ENCODE measurements at regions not wholly inside any gene's neighbourhood (a gene's known extent, or its start where the extent isn't known, plus 50 kb on each side); places are given as distances from the start of the nearest gene placed in this dataset.
"Not testable (repeated sequence)": the region's sequence is repeated elsewhere in the genome, so short reads cannot be mapped to it uniquely, and the experiment has no call there.

GRCh38 chr20:51184289-51184688 is 161.4 kb upstream of the KCNG1 start:
- no peak for DNase-seq

DNA sequence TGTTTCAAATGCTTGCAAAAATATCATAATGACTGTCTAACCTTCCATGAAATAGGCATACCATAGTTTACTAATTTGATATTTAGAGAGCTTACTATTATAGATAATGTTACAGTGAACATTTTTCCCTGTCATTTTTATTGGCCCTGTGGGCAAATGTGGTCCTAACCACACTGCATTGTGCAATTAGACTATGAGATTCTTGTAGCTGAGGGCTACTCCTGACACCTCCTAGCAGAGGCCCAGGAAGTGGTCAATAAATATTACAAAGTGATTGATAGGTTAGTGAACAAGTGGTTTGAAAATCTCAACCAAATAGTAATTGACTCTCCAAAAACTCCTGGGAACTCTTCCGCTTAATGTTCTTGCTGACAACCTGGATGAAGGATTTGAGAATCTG is 160.5 kb upstream of the KCNG1 start:
- no peak for DNase-seq

DNA sequence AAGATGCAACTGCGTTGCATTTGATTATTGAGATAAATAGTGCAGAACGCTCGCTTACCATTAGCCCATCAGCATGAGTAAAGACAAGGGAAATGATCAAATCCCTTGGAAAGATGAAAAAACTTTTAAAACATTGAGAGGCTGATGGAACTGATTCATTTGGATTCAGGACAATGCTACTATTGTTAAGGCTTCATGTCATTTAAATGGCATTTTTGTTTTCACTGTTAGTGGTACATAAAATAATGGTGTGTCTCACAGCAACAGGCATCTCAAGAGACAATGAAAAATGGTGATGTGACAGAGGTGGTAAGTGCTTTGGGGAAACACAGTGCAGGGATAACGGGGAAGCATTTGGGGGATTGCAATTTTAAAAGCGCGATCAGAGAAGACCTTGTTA is 159.7 kb upstream of the KCNG1 start:
- DNase-seq, result no peak

- no peak for DNase-seq
These were observed 155.2 kb upstream of the KCNG1 start for GRCh38 chr20:51178153-51178552.

- no peak for DNase-seq
These were observed 154.0 kb upstream of the KCNG1 start for GRCh38 chr20:51176876-51177275.

DNA sequence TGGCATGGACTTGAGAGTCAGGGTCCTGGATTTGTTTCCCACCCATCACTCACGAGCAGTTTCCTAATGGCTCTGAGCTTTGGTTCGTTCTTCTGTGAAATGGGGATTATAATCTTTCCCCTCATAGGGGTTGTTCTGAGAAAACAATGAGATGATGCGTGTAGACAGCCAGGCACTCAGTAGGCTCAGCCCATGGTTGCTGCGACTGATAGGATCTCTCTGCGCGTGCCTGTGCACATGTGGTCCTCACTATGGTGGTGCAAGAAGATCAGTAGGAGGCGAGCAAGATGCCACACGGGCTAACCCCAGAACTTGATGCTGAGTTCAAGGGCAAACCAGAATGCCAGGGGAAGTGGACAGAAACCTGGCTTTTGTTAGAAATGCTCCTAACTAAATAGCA is 153.5 kb upstream of the KCNG1 start:
- DNase-seq, result no peak

DNA sequence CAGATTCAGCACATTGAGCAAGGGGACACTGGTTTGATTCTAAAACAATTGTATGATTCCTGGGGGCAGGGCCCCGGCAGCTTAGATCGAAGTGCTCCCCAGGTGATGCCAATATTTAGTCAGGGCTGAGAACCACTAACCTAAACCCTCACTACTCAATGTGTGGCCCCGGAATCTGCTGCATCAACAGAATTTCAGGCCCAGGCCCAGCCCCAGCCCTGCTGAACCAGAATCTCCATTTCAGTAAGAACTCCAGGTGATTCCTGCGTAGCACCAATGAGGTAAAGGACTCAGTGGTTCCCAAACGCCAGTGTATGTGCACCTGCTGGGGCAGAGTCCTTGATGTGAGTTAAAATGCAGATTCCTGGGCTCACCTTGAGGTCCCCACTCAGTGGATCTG is 152.8 kb upstream of the KCNG1 start:
- DNase-seq, result no peak

DNA sequence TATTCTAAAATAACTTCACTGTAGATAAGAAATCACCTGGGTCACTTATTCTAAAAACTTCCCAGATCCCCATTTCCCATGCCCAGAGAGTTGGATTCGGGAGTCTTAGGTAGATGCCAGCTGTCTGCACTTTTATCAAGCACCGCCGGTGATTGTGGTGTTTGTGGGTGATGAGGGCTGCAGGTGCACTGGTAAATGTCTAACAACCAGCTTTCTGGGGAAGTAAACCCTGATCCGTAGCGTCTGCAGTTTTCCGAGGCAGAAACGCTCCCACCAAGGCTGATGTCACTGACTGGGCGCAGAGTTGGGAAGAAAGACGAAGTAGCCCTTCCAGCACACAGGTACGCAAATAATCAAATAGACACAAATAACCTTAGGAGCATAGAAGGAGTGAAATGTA is 152.2 kb upstream of the KCNG1 start:
- DNase-seq, result no peak

- no peak for DNase-seq
These were observed 151.6 kb upstream of the KCNG1 start for GRCh38 chr20:51174536-51174935.

DNA sequence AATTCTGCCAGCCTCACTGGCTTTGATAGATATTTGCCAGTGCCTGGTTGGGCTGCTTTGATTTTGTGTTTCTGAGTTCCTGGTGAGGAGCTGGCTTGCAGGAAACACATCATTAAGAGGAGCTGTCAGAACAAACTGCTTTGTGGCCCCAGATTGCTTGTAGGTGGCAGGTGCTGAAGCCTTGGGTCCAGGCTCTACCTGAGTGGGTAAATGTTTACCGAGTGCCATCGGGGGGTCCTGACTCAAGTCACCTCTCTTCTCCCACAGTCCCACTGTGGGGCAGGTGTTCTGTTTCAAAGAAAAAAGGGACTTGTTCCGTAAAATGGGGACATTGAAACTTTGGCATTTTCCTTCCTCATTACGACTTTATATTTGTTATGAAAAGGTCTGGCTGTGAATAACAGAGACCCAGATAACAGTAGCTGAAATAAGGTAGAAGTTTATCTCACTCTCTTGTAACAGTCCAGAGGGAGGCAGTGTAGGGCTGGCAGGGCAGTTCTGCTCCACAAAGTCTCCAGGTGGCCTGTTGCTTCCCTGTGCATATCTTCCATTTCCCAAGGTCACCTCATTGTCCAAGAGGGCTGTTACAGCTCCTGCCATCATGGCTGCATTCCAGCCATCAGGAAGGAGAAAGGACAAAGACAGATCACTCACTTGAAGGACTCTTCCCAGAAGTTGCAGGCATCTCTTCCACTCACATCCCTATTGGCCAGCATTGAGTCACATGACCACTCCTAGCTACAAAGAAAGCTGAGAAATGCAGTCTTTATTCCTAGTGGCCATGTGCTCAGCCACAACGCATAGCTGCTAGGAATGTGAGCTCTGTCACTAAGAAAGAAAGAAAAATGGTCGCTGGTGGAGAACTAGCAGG is 149.9 kb upstream of the KCNG1 start:
- DNase-seq, result no peak

GRCh38 chr20:51171141-51171540 is 148.2 kb upstream of the KCNG1 start:
- no peak for DNase-seq

DNA sequence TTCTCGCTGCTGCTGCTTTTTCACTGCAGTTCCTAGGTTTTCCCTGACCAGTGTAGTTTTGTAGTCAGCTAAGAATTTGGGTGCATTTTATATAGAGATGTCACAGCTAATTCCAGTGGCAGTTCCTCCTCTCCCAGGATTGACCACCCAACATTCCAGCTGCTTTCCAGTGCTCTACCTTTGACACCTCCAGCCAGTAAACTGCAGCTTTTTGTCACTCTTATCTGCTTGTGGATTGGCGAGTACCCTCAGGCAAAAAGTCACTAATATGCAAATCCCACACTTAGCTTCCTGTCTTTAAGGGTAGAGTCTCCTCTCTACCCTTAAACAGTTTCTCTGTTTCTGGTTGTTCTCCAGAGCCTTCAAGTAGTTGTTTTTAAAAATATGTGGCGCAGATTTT is 146.9 kb upstream of the KCNG1 start:
- no peak for DNase-seq

DNA sequence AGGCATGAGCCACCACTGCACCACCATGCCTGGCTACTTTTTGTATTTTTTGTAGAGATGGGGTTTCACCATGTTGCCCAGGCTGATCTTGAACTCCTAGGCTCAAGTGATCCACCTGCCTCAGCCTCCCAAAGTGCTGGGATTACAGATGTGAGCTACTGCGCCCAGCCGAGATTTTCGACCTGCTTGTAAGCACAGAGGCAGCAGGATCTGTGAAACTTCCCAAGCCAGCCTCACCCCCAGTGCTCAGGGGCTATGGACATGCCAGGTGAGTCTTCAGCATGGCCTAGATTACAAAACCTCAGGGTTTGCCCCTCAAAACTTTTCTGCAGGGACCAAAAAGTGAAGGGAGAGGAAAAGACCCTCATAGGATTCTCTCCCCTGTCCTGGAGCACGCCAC is 145.0 kb upstream of the KCNG1 start:
- not testable (repeated sequence) for DNase-seq

- no peak for DNase-seq
These were observed 143.6 kb upstream of the KCNG1 start for GRCh38 chr20:51166489-51166888.

- DNase-seq, result peak; percentile 31
These were observed 142.2 kb upstream of the KCNG1 start for GRCh38 chr20:51165131-51165530.

GRCh38 chr20:51164731-51165130 is 141.8 kb upstream of the KCNG1 start:
- no peak for DNase-seq

- DNase-seq, result no peak
These were observed 141.2 kb upstream of the KCNG1 start for GRCh38 chr20:51163996-51164600.

DNA sequence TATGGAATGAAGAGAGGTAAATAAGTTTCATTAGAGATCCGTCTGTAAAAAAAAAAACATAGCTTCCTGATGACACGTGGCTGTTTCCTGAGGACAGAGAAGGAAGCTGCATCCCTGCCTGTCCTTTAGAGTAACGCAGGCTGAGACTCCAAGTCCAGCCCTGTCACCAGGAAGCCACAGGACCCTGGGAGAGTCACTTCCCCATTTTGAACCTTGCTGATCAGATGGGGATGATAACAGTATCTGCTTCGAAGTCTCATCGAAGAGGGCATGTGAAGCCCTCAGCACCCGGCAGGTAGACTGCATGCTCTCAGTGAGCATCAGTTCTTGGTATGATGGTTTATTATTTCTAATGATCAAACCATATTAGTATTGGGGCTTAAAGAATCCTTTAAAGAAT is 139.1 kb upstream of the KCNG1 start:
- DNase-seq, result no peak

GRCh38 chr20:51160821-51161220 is 137.9 kb upstream of the KCNG1 start:
- DNase-seq, result no peak

GRCh38 chr20:51159981-51160380 is 137.1 kb upstream of the KCNG1 start:
- no peak for DNase-seq

DNA sequence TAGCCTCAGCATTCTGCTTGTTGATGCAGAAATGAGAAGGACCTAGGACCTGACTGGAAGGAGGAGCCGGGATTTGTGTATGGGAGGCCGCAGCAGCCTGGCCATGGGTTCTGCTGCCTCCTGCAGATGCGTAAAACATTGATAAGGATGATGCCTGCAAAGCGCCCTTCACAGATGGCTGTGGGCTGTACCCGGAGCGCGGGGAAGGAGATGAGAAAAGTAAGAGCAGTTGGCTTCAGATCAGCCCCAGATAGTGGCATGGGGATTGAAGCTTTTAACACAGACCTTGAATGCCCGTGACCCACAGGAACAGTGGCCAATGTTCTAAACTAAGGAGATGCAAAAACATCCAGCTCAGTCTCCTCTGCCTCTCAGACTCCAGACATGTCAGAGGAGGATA is 136.4 kb upstream of the KCNG1 start:
- no peak for DNase-seq

DNA sequence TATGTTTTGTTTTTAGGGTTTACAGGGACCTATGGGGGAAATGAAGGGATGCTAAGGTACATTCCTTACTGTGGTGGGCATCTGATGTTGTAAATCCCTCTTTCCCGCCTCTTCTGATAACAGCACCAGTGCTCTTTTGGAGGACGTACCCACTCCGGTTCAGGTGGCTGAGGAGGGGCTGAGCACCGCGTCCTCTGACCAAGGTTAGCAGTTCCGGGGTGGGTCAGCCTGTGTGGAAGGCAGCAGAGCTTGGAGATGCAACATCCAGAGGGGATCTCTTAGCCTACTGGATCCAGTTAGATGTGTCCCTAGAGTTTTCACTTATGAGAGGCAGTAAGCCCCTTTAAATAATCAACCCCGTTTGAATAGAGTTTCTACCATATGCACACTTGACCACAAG is 135.3 kb upstream of the KCNG1 start:
- no peak for DNase-seq

DNA sequence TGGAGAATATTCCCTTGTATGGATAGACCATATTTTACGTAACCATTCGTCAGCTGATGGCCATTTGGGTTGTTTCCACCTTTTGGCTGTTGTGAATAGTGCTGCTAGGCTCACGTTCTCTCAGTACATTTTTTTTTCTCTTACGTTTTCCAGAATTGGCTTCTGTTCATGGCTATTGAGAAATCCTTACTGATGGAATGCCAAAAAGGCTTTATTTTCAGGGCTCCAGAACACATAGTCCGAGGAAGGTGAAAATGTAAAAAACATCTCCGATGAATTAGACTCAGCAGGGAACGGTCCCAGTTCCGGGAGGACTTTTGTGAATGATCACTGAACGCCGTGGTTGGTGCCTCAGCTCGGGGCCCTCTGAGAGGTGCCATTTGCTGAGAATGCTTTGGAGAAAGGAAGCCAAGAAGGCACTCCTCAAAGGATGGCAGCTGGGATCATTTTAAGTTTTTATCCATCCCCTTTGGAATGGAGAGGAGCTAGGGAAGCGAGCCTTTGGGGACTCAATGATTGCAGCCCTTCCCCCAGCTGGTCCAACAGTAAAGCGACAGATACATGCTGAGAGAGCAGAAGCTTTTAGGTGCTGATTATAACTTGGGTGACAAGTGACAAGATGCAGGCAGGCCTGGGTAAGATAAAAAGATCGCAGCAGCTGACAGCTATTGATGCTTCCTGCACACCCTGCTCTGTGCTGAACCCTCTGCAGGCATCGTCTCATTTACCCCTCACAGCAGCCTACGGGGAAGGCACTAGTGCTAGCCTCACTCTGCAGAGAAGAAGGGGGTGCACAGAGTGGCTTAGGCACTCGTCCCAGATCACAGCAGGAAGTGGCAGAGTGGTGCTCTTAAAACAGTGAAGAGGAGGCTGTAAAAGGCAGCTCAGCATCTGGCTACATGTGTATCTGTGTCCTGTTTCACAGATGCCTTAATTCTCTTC is 133.4 kb upstream of the KCNG1 start:
- DNase-seq, result no peak

Measured in NCI-H82 (cell line).